Endothelial cell of umbilical vein (primary cell): ENCODE measurements at regions not wholly inside any gene's neighbourhood (a gene's known extent, or its start where the extent isn't known, plus 50 kb on each side); places are given as distances from the start of the nearest gene placed in this dataset.
"Not testable (repeated sequence)": the region's sequence is repeated elsewhere in the genome, so short reads cannot be mapped to it uniquely, and the experiment has no call there.

Experiments
- BruUV-seq: library from RNA; stranded (reverse); fragments of 400-500 nt; replicated peaks from 2 replicates; lab custom pipeline; 2021; lab: Mats Ljungman, UMichigan
- CTCF ChIA-PET: fragments of 300-600, 350-600 bp; sonication (Branson Sonifier 250); formaldehyde crosslinking; loops from one replicate; lab custom pipeline; 2021; ENCODE audit warnings: antibody characterized with exemption, inconsistent platforms; lab: Charles Lee
- POLR2A ChIA-PET: fragments of 300-600, 350-600 bp; sonication (Branson Sonifier 250); formaldehyde crosslinking; loops from one replicate; lab custom pipeline; 2021; ENCODE audit warnings: antibody characterized with exemption, inconsistent platforms; lab: Charles Lee
- DNase-seq: peaks from one replicate; pipeline ENCODE4 v3.0.0-alpha.2; 2011; ENCODE audit warnings: low read depth, low spot score
- FAIRE-seq: peaks from 2 replicates; lab custom pipeline; 2011; peaks lifted over from hg19 to GRCh38; lab: Jason Lieb, UNC
- H2AFZ ChIP-seq: 2 replicates; pipeline ENCODE4 v1.6.0; 2012; ENCODE audit warnings: low read depth, low read length, control low read depth, inconsistent platforms
- H3K27ac ChIP-seq: 2 replicates; pipeline ENCODE4 v1.5.1; 2011; ENCODE audit warnings: low read depth, mild to moderate bottlenecking, control low read depth, low read length, moderate library complexity; ENCODE audit not compliant: insufficient read depth
- H3K27me3 ChIP-seq, 2 experiments: 2 replicates each; pipeline versions ENCODE4 v1.6.0 to v1.6.1; 2011; ENCODE audit warnings: low read length in 2 of 2, mixed read lengths in 1 of 2; ENCODE audit not compliant: control insufficient read depth in 2 of 2, insufficient read depth in 2 of 2
- H3K36me3 ChIP-seq, 2 experiments: 2 replicates in 1 of 2; 3 replicates in 1 of 2; pipeline ENCODE4 v1.5.1; 2011; ENCODE audit warnings: low read length in 2 of 2, mild to moderate bottlenecking in 1 of 2, moderate library complexity in 1 of 2; ENCODE audit not compliant: control insufficient read depth in 2 of 2, insufficient read depth in 2 of 2; ENCODE audit errors: extremely low read depth in 1 of 2
- H3K4me1 ChIP-seq: 3 replicates; pipeline ENCODE4 v1.5.1; 2011; ENCODE audit warnings: mild to moderate bottlenecking, low read length; ENCODE audit not compliant: control insufficient read depth, insufficient read depth; ENCODE audit errors: extremely low read depth
- H3K4me2 ChIP-seq: 2 replicates; pipeline ENCODE4 v1.6.1; 2011; ENCODE audit warnings: low read length, control low read depth, mixed read lengths; ENCODE audit not compliant: insufficient read depth
- H3K4me3 ChIP-seq, 3 experiments: fragments of 200-600 bp in 1 of 3; sonication (generic), shearing (Covaris generic) in 1 of 3; replicated peaks in 1 of 3; 2 replicates each; pipeline ENCODE4 v1.5.1; 2011 to 2016; ENCODE audit warnings: control low read depth in 3 of 3, low read length in 3 of 3, mild to moderate bottlenecking in 2 of 3, inconsistent platforms in 1 of 3, low read depth in 1 of 3, moderate library complexity in 1 of 3; ENCODE audit not compliant: insufficient read depth in 1 of 3
- H3K79me2 ChIP-seq: 2 replicates; pipeline ENCODE4 v1.6.0; 2012; ENCODE audit warnings: low read length, inconsistent platforms; ENCODE audit not compliant: control insufficient read depth, insufficient read depth
- H3K9ac ChIP-seq: replicated peaks from 2 replicates; pipeline ENCODE3; 2011; ENCODE audit warnings: low read length, control low read depth; ENCODE audit not compliant: insufficient read depth; ENCODE audit errors: extremely low read depth
- H3K9me1 ChIP-seq: replicated peaks from 3 replicates; pipeline ENCODE4 v1.6.0; 2011; ENCODE audit warnings: mild to moderate bottlenecking, low read length; ENCODE audit not compliant: control insufficient read depth, insufficient read depth; ENCODE audit errors: extremely low read depth
- H3K9me3 ChIP-seq: replicated peaks from 2 replicates; pipeline ENCODE4 v1.5.1; 2012; ENCODE audit warnings: low read length, inconsistent platforms; ENCODE audit not compliant: control insufficient read depth, insufficient read depth
- H4K20me1 ChIP-seq: replicated peaks from 2 replicates; pipeline ENCODE3; 2011; ENCODE audit warnings: mild to moderate bottlenecking, low read length; ENCODE audit not compliant: control insufficient read depth, insufficient read depth; ENCODE audit errors: extremely low read depth
- EZH2 ChIP-seq: IDR thresholded peaks from 2 replicates; pipeline ENCODE4 v1.6.1; 2012; ENCODE audit warnings: borderline replicate concordance, low read depth, mild to moderate bottlenecking, moderate library complexity, low read length, inconsistent platforms; ENCODE audit not compliant: severe bottlenecking
- FOS ChIP-seq: IDR thresholded peaks from 2 replicates; pipeline ENCODE4 v1.6.1; 2011; ENCODE audit warnings: mild to moderate bottlenecking, low read length, moderate library complexity, borderline replicate concordance; ENCODE audit not compliant: insufficient read depth
- JUN ChIP-seq: IDR thresholded peaks from 2 replicates; pipeline ENCODE4 v1.6.1; 2011; ENCODE audit warnings: borderline replicate concordance, low read depth; ENCODE audit not compliant: insufficient read length, insufficient read depth
- POLR2A ChIP-seq: IDR thresholded peaks from 2 replicates; pipeline ENCODE4 v1.6.1; 2012; ENCODE audit warnings: low read depth, mild to moderate bottlenecking, control low read depth, low read length
- dilution Hi-C: fragments of 300-500 bp; cut with MboI; formaldehyde crosslinking; loops from one replicate; pipeline ENCODE4 v1.15.0; 2019; ENCODE audit warnings: low sequenced_read_pairs; ENCODE audit not compliant: extremely low pct_ligation_motif_present
- intact Hi-C: fragments of 100-400 bp; cut with micrococcal nuclease; formaldehyde crosslinking; loops from one replicate; pipeline ENCODE4 v1.10.0; 2022

- no peaks in the 10 kb centered on the region for H3K9me1 ChIP-seq
- H3K36me3 ChIP-seq = no peaks in the 10 kb centered on the region
- no peak overlapping the region for H2AFZ ChIP-seq
- H3K4me3 ChIP-seq = no peak overlapping the region
- no peak overlapping the region for H3K9ac ChIP-seq
- no peak overlapping the region for H3K4me2 ChIP-seq
- no peak for DNase-seq
- H3K79me2 ChIP-seq = no peaks in the 10 kb centered on the region
- BruUV-seq = no TSS peak
- POLR2A ChIA-PET = no interaction called here
- CTCF ChIA-PET = no interaction called here
- dilution Hi-C loops (no loop called here), intact Hi-C loops (no loop called here)
- no peak overlapping the region for H3K27ac ChIP-seq
- H4K20me1 ChIP-seq = no peaks in the 10 kb centered on the region
- no peaks in the 10 kb centered on the region for H3K9me3 ChIP-seq
- no peaks in the 10 kb centered on the region for H3K4me1 ChIP-seq
- TF ChIP-seq JUN (no peak), FOS (no peak), EZH2 (no peak), POLR2A (no peak)
- no peaks in the 10 kb centered on the region for H3K27me3 ChIP-seq
- no peak for FAIRE-seq
Measured at GRCh38 chr2:16907645-16908282, 242.1 kb upstream of the CYRIA start.

- CTCF ChIA-PET, BruUV-seq, H3K9ac ChIP-seq, FAIRE-seq, H3K27ac ChIP-seq, H3K9me3 ChIP-seq, H2AFZ ChIP-seq, H3K4me3 ChIP-seq, H3K27me3 ChIP-seq, POLR2A ChIA-PET, H3K9me1 ChIP-seq, DNase-seq, H3K4me2 ChIP-seq, H3K36me3 ChIP-seq, H3K4me1 ChIP-seq, H4K20me1 ChIP-seq, intact Hi-C loops, dilution Hi-C loops, H3K79me2 ChIP-seq: not testable (repeated sequence)
Measured at GRCh38 chr2:16905325-16905724, 239.7 kb upstream of the CYRIA start.
